Activated T-cell treated with anti-CD3 and anti-CD28 coated beads, Interleukin-2, amount 50 U/mL, for 4 hours (primary cell): ENCODE measurements at regions not wholly inside any gene's neighbourhood (a gene's known extent, or its start where the extent isn't known, plus 50 kb on each side); places are given as distances from the start of the nearest gene placed in this dataset.
"Not testable (repeated sequence)": the region's sequence is repeated elsewhere in the genome, so short reads cannot be mapped to it uniquely, and the experiment has no call there.

Experiments
- ATAC-seq, 2 donors: fragments of 200-7000 bp; cut with Tn5 transposase; one replicate each; pipeline ENCODE4 v1.10.0; 2021
- DNase-seq: peaks from one replicate; pipeline ENCODE4 v3.0.0-alpha.2; 2020
- H3K27me3 Mint-ChIP-seq: one replicate; pipeline ENCODE4 v1.8.0; 2021; ENCODE audit warnings: low read depth, mixed read lengths
- H3K36me3 Mint-ChIP-seq: one replicate; pipeline ENCODE4 v1.8.0; 2022; ENCODE audit warnings: mixed read lengths; ENCODE audit not compliant: insufficient read depth
- H3K4me1 Mint-ChIP-seq: one replicate; pipeline ENCODE4 v1.8.0; 2021; ENCODE audit warnings: low read depth, mixed read lengths
- H3K4me3 Mint-ChIP-seq: one replicate; pipeline ENCODE4 v1.8.0; 2021; ENCODE audit warnings: mild to moderate bottlenecking, moderate library complexity, mixed read lengths
- H3K9me3 Mint-ChIP-seq: one replicate; pipeline ENCODE4 v1.8.0; 2021; ENCODE audit warnings: mixed read lengths

DNA sequence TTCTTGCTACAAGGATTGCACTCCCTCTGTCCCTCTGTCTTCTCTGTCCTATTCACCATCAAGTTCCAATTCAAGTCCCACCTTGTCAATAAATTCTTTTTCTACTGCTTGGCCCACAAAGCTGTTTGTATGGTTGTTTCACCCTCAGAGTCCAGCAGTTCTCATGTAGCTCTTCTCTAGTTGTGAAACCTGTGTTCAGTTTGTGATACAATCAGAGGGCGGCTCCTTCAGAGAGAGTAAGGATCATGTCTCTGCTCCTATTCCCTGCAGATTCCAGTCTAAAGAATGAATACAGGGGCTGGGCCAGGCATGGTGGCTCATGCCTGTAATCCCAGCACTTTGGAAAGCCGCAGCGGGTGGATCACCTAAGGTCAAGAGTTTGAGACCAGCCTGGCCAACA is 126.6 kb upstream of the BET1 start:
- no peaks in the 10 kb centered on the region for H3K4me1 Mint-ChIP-seq
- H3K9me3 Mint-ChIP-seq, result no peaks in the 10 kb centered on the region
- H3K36me3 Mint-ChIP-seq, result no peaks in the 10 kb centered on the region
- DNase-seq (no peak), ATAC-seq (no peak)
- H3K27me3 Mint-ChIP-seq, result peaks cover 3% of the 10 kb centered on the region
- no peak overlapping the region for H3K4me3 Mint-ChIP-seq

DNA sequence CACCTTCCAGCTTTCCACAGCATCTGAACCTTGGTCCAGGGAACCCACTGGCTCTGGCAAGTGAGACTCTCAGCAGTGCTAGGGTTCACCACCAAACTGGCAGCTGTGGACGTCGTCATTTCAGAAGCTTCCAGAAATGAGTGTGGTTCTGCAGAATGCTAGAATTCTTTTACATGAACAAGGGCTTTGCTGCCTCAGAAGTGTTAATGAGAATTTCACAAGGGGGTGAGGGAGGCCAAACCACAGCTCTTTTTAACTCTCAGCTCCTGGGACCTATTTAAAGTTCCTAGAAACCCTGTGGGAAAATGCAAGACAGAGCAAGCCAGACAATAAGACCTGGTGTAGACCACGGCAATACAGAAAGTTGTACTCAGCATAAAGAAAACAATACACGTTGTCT is 129.3 kb upstream of the BET1 start:
- Mint-ChIP-seq H3K27me3 (no peaks in the 10 kb centered on the region), H3K9me3 (no peaks in the 10 kb centered on the region), H3K4me3 (no peak overlapping the region), H3K4me1 (no peaks in the 10 kb centered on the region), H3K36me3 (no peaks in the 10 kb centered on the region)
- no peak for DNase-seq
- no peak for ATAC-seq

DNA sequence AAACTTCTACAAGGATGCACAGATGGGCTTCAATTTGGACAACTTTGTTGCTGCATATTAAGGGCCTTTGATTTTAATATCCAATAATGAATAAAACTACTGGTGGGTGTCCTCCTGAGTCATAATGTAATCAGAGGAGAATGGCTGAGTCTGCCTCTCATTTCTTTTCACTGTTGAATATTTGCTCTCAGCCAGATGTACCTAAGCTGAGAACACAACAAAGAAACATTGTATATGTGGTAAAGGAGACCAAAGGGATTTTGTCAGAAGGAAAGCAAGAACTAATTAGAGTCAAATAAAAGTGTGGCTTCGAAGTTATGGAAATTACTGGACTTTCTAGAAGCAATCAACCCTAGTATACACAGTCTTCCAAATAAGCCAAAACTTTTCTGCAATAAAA is 131.0 kb upstream of the BET1 start:
- DNase-seq, result no peak
- peaks cover 5% of the 10 kb centered on the region for H3K27me3 Mint-ChIP-seq
- no peaks in the 10 kb centered on the region for H3K4me1 Mint-ChIP-seq
- no peak overlapping the region for H3K4me3 Mint-ChIP-seq
- no peaks in the 10 kb centered on the region for H3K36me3 Mint-ChIP-seq
- no peaks in the 10 kb centered on the region for H3K9me3 Mint-ChIP-seq
- ATAC-seq, result no peak

DNA sequence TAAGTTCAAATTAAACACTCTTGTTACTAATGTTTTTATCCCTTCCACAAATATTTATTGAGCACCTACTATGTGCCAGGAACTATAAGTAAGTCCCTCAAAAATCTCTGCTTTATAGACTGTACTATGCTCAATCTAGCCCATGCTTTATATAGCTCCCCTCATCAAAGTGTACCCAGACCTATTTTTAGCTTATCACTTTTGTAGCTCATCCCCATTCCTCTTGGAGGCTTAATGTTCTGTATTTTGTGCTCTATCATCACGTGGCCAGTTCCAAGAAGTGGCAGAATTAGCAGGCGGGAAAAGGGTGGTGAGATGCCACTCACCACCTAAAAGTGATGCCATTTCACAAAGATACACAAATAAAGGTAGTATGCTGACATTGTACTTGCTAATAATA is 138.1 kb upstream of the BET1 start:
- no peaks in the 10 kb centered on the region for H3K9me3 Mint-ChIP-seq
- H3K36me3 Mint-ChIP-seq, result no peaks in the 10 kb centered on the region
- no peak for ATAC-seq
- peaks cover 5% of the 10 kb centered on the region for H3K27me3 Mint-ChIP-seq
- DNase-seq, result no peak
- no peak overlapping the region for H3K4me3 Mint-ChIP-seq
- H3K4me1 Mint-ChIP-seq, result no peaks in the 10 kb centered on the region

GRCh38 chr7:94145602-94146001 is 141.4 kb upstream of the BET1 start:
- H3K4me3 Mint-ChIP-seq, result no peak overlapping the region
- H3K36me3 Mint-ChIP-seq, result no peaks in the 10 kb centered on the region
- DNase-seq, result no peak
- ATAC-seq, result no peak
- H3K9me3 Mint-ChIP-seq, result no peaks in the 10 kb centered on the region
- H3K27me3 Mint-ChIP-seq, result no peaks in the 10 kb centered on the region
- H3K4me1 Mint-ChIP-seq, result no peaks in the 10 kb centered on the region

GRCh38 chr7:94146408-94146807 is 142.3 kb upstream of the BET1 start:
- ATAC-seq (no peak), DNase-seq (no peak)
- Mint-ChIP-seq H3K9me3 (no peaks in the 10 kb centered on the region), H3K36me3 (no peaks in the 10 kb centered on the region), H3K4me1 (no peaks in the 10 kb centered on the region), H3K4me3 (no peak overlapping the region), H3K27me3 (no peaks in the 10 kb centered on the region)

DNA sequence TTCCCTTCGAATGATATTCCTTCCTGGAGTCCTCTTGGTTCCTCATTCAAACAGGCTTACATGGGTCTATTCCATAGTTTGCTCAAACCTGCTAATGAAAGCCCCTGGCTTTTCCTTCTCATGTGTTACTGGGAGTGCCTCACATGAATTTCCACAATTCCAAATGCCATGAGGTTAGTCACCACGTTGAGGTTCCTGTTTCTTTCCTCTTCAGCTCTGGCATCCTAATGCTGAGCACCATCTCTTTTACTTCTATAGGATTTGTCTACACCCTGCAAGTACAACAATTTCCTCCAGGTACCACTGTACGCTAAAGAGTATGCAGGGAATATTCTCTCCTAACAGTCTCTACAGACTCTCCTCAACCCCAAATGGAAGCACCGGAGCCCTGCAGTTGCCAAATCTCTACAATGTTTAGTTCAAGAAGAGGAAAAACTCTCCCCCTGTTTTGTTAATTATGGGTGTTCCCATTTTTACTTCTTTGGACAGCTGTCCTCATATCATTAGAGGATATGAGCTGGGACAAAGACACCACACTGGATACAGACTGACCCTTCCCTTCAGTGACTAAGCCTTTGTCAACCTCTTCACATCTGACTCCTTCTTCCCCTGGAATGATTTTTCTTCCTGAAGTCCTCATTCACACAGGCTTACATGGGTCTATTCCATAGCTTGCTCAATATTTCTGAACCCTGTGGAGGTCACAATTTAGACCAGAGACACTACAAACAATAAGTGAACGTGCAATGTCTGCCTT is 145.8 kb upstream of the BET1 start:
- Mint-ChIP-seq H3K4me1 (no peaks in the 10 kb centered on the region), H3K4me3 (no peak overlapping the region), H3K9me3 (no peaks in the 10 kb centered on the region), H3K36me3 (no peaks in the 10 kb centered on the region), H3K27me3 (no peaks in the 10 kb centered on the region)
- DNase-seq (no peak), ATAC-seq (no peak)

GRCh38 chr7:94154182-94154581 is 150.0 kb upstream of the BET1 start:
- Mint-ChIP-seq H3K9me3 (no peaks in the 10 kb centered on the region), H3K4me1 (no peaks in the 10 kb centered on the region), H3K27me3 (no peaks in the 10 kb centered on the region), H3K4me3 (no peak overlapping the region), H3K36me3 (no peaks in the 10 kb centered on the region)
- DNase-seq (no peak), ATAC-seq (no peak)

GRCh38 chr7:94154858-94155257 is 150.7 kb upstream of the BET1 start:
- H3K36me3 Mint-ChIP-seq, result no peaks in the 10 kb centered on the region
- ATAC-seq, result no peak

DNA sequence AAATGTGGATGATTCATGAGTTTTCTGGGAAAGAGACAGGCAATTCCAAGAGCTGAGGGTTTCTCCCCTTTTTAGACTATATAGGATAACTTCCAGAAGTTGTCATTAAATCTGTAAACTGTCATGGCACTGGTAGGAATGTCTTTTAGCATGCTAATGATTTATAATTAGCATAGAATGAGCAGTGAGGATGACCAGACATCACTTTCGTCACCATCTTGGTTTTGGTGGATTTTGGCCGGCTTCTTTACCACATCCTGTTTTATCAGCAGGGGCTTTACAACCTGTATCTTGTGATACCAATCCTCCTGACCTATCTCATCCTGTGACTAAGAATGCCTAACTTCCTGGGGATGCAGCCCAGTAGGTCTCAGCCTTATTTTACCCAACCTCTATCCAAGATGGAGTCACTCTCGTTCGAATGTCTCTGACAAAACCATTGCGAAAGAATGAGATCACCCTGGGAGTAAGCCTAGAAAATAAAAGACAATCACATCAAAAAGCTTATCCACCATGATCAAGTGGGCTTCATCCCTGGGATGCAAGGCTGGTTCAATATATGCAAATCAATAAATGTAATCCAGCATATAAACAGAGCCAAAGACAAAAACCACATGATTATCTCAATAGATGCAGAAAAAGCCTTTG is 153.6 kb upstream of the BET1 start:
- H3K4me1 Mint-ChIP-seq, H3K27me3 Mint-ChIP-seq, ATAC-seq, DNase-seq, H3K4me3 Mint-ChIP-seq, H3K9me3 Mint-ChIP-seq, H3K36me3 Mint-ChIP-seq: not testable (repeated sequence)

More at GRCh38 chr7:94154858-94155257, 150.7 kb upstream of the BET1 start:
- no peak for DNase-seq
- H3K9me3 Mint-ChIP-seq, result no peaks in the 10 kb centered on the region
- H3K27me3 Mint-ChIP-seq, result no peaks in the 10 kb centered on the region
- H3K4me3 Mint-ChIP-seq, result no peak overlapping the region
- no peaks in the 10 kb centered on the region for H3K4me1 Mint-ChIP-seq

- Mint-ChIP-seq H3K4me1 (peaks cover 10% of the 10 kb centered on the region), H3K36me3 (no peaks in the 10 kb centered on the region), H3K9me3 (no peaks in the 10 kb centered on the region), H3K4me3 (peak overlapping the region; percentile 26), H3K27me3 (no peaks in the 10 kb centered on the region)
- ATAC-seq (peak in 1 of 2 donors; percentile 43), DNase-seq (no peak)
Measured at GRCh38 chr7:94160719-94161435, 156.7 kb upstream of the BET1 start.

- Mint-ChIP-seq H3K9me3 (no peaks in the 10 kb centered on the region), H3K27me3 (no peaks in the 10 kb centered on the region), H3K36me3 (no peaks in the 10 kb centered on the region), H3K4me1 (peaks cover 10% of the 10 kb centered on the region), H3K4me3 (no peak overlapping the region)
- DNase-seq, result no peak
- ATAC-seq, result no peak
Measured at GRCh38 chr7:94161476-94161875, 157.3 kb upstream of the BET1 start.

DNA sequence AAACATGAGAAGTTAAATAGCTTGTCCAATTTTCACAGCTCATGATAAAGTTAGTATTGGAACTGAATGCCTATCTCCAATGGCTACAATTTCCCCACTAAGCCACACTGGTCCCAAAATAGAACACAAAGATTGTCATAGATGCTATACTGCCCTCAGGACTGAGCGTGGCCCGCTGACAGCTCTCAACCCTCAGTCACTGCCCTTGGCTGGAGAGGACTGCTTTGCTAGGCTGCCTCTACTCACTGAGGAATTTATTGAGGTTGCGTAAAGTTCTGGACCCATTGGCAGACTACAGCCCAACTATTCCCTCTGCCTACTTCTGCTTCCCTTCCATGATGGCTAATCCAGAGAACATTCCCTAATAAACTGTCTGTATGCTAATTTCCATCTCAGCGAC is 165.5 kb upstream of the BET1 start:
- Mint-ChIP-seq H3K4me1 (no peaks in the 10 kb centered on the region), H3K4me3 (no peak overlapping the region), H3K27me3 (no peaks in the 10 kb centered on the region), H3K9me3 (no peaks in the 10 kb centered on the region), H3K36me3 (no peaks in the 10 kb centered on the region)
- DNase-seq (no peak), ATAC-seq (no peak)

GRCh38 chr7:94170836-94171235 is 166.7 kb upstream of the BET1 start:
- no peak for DNase-seq
- peak; percentile 25 to 30 for ATAC-seq
- Mint-ChIP-seq H3K4me3 (no peak overlapping the region), H3K9me3 (no peaks in the 10 kb centered on the region), H3K27me3 (no peaks in the 10 kb centered on the region), H3K36me3 (no peaks in the 10 kb centered on the region), H3K4me1 (no peaks in the 10 kb centered on the region)

- ATAC-seq (no peak), DNase-seq (no peak)
- H3K9me3 Mint-ChIP-seq, result no peaks in the 10 kb centered on the region
- no peaks in the 10 kb centered on the region for H3K36me3 Mint-ChIP-seq
- H3K27me3 Mint-ChIP-seq, result peaks cover 2% of the 10 kb centered on the region
- H3K4me3 Mint-ChIP-seq, result no peak overlapping the region
- no peaks in the 10 kb centered on the region for H3K4me1 Mint-ChIP-seq
Measured at GRCh38 chr7:94173436-94173835, 169.3 kb upstream of the BET1 start.
